ENCODE measurements at regions not wholly inside any gene's neighbourhood (a gene's known extent, or its start where the extent isn't known, plus 50 kb on each side); places are given as distances from the start of the nearest gene placed in this dataset.

- no peak for TF ChIP-seq CTCF (IDR thresholded peaks at IDR 0.05; ENCODE audit: low read depth, low read length, poor library complexity, severe bottlenecking)
- TF ChIP-seq EZH2phosphoT487 (IDR thresholded peaks at IDR 0.05; ENCODE audit: borderline replicate concordance, low read length), result no peak
Observed at GRCh38 chr3:180828723-180829408, 83.6 kb upstream of the FXR1 start.
